ENCODE measurements at regions not wholly inside any gene's neighbourhood (a gene's known extent, or its start where the extent isn't known, plus 50 kb on each side); places are given as distances from the start of the nearest gene placed in this dataset.
"Not testable (repeated sequence)": the region's sequence is repeated elsewhere in the genome, so short reads cannot be mapped to it uniquely, and the experiment has no call there.

DNA sequence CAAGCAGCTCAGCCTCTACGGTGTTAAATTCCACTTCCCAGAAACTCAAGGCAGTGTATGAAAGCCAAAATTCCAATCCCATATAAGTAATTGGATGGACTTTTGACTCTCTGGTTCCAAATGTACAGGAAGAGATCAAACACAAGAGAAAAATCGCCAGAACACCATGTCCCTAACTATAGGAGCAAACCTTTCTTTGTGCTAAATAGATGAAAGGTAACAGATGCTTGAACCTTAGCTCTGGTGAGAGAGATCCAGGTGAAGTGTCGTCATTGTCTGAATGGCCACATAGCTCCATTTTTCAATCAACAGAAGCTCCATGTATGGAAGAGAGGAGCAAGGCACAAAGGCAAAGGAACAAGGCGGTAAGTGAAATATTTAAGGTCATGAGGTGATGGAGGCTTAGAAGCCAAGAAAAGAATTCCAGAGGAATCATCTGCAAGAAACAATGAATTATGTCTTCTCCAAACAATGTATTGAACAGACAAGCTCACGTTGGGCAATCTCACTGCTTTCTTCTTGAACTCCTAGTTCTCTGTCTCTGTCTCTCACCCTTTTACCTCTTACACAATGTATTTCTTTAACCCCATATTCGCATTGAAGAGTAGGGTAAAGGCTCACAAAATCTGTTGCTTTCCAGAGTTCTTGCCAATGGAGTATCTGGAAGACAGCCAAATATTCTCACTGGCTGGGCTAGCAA is 585.1 kb downstream of the GATA3 start:
- DNase-seq, result no peak

DNA sequence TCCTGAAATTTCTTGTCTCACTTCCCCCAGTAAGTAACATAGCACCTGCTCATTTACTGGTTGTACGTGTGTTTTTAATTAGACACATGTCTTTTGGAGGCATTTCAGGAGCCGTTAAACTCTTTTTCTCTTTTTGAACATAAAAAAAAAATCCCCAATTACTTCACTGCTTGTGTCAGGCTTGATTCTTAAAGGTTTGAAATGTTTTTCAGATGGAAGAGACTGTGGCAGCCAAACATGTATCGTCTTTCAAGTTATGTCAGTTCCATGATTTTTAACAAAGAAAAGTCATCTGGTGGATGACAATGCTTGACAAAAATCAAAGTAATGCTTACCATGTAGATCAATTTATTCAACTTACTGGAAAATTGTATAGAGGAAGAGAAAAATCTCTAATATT is 585.8 kb downstream of the GATA3 start:
- no peak for DNase-seq

DNA sequence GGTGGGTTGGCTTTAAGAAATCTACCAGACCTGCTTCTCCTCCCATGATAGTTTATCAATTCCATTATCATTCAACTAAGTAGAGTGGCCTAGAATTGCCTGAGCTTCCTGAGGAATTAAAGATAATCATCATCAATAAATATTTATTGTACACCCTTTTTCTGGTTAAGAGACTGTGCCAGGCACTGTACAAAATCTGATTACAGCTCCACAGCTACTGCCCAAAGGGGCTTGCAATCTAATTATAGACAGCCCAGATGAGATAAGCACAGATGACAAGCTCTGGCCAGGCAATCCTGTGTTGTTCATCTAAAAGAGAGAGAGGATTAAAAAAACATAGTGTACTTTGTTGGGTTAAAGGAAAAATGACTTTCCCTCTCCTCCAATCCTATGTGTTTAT is 586.4 kb downstream of the GATA3 start:
- DNase-seq, result no peak

DNA sequence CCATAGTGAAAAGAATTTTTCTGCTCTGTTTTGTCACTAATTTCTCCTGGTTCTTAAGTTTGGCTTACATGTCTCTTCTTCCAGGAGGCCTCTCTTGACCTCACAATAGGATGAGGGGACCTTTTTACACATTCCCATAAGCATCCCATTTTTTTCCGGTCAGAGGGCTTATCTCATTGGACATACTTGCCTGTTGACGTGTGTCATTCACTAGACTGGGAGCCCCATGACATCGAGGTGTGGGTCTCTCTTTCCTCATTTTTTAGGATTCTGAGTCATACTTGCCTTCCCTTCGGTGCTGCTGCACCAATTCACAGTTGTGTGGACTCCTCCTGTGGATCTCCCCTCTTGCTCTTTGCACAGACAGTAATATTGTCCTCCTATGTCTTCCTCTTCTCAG is 601.8 kb downstream of the GATA3 start:
- no peak for DNase-seq

DNA sequence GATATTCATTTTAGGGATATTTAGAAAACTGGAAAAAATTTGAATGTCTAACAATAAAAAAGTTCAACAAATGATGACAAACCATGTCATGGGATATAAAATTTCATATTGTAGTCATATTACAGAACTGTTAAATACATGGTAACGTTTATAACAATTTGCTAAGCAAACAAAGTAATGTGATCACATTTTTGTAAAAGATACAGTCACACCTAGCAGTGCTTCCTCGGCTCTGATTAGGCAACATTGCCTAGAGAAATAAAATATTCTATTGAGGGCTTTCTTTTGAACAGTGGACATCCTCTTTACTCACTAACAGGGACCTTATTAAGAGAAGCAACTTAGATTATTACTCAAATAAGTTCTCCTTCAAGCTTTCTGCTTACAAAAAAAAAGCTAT is 605.5 kb downstream of the GATA3 start:
- DNase-seq, result no peak

DNA sequence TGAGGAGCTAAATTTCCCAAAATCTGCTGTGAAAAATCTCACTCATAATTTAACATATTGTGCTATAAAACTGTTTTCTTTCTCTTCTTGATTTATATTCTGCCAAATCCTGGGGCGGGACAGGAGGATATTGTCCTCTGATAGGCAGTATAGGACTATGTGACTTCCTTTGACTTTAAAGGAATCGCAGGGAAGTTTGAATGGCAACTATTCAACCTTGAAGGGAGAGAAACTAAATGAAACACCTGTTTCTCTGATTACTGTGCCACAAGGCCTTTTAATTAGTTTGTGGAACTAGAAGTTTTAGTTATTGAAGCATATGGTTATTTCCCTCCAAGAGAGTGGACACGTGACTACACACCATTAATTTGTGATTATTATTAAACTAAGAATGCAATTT is 607.4 kb downstream of the GATA3 start:
- no peak for DNase-seq

DNA sequence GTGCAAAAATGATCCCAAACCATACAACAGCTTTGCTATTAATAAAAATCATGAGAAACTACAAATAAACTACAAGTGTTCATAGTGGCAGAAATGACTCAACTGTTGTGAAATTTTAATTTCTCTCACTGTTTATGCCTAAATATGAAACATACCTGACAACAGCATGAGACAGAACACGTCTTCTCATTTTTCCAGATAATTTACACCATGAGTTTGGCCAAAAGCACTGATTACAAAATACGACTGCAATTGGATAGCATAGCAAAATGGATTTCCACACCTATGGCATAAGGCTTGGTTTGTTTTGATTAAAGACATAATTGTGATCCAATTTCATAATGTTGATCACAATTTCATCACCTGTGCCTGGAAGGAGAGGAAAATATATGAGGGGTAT is 608.6 kb downstream of the GATA3 start:
- no peak for DNase-seq

DNA sequence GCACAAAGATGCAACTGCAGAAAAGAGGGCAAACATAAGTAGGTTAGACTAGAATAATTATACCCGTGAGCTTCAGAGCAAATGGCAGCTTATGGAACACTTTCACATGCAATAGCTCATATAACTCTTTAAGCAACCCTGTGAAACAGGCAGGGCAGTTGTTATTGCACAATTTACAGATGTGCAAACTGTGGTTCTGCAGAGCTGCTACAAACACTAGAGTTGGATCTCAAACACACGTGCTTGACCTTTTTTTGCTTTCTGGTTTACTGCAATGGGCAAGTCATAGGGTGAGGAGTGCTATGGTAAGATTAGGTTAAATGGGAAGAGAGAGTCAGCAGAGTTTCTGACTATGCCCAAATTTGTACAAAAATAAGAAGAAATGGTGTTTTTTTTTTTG is 610.8 kb downstream of the GATA3 start:
- DNase-seq, result no peak

DNA sequence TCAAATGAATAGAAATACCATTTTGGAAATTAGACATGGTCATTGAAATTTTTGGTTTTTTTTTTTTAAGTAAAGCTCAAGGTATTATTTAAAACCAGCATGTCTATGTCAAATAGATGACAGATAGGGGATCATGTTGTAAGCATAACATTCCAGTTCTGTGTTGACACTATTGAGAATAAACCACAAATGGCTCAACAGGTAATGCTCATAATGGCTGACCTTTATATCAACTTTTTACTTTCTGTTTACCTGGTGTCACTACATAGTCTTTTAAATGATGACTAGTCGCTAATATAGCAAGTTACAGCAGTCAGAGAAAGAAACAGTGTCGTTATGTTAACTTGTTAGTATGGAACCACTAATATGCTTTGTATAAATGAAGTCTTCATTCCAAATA is 616.0 kb downstream of the GATA3 start:
- no peak for DNase-seq

DNA sequence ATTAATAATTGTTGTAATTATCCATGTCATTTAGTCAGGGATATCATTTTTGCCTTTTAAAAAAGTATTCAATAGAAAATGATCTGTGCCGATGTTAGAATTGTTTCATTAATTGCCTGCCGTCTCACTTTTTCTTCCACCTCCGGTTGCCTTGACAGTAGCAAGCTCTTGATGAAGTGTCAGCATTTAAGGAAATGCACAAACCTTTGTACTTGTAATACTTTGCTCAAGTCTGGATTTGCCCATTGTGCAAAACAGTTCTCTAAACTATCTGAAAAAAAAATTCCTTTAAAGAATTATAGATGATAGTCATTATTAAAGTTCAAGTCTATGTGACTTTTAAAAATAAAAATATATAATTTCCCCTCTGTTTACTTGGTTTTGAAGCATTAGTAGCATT is 619.7 kb downstream of the GATA3 start:
- DNase-seq, result no peak

DNA sequence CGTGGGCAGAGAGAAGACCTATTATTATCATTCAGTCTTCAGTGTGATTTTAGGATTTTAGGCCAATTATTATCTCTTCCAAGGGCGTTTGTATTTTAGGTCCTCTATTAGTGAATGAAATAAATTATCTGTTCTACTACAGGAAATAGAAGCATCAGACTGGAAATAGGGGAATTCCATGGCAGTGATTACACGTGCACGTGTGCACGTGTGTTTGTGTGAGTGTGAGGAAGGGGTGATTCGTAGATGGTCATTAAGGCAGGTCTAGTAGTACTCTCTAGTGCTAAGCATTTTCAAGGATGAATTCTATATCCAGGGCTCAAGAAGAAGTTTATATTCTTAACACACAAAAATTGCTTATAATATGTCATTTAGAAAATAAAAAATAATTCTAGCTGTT is 623.2 kb downstream of the GATA3 start:
- DNase-seq, result no peak

DNA sequence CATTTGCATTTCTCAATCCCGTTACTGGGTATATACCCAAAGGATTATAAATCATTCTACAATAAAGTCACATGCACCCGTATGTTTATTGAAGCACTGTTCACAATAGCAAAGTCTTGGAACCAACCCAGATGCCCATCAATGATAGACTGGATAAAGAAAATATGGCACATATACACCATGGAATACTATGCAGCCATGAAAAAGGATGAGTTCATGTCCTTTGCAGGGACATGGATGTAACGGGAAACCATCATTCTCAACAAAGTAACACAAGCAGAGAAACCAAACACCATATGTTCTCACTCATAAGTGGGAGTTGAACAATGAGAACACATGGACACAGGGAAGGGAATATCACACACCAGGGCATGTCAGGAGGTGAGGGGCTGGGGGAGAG is 630.4 kb downstream of the GATA3 start:
- not testable (repeated sequence) for DNase-seq

DNA sequence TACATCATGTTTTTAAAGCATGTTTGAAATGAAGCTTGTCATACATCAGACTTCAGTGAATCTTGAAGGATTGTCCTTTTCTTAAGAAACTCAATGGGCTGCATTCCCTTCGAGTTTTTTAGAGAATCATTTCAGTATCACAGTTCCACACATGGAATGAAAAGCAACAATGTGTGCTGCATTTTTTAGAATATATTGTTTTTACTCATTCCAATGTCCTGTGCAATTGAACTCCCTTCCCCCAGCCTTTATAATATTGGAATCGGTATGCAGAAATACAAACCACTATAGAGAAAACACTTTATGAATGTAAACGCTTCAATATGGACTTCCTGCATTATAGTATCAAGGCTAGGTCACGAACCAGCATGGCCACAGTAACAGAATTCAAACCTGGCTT is 634.4 kb downstream of the GATA3 start:
- no peak for DNase-seq

DNA sequence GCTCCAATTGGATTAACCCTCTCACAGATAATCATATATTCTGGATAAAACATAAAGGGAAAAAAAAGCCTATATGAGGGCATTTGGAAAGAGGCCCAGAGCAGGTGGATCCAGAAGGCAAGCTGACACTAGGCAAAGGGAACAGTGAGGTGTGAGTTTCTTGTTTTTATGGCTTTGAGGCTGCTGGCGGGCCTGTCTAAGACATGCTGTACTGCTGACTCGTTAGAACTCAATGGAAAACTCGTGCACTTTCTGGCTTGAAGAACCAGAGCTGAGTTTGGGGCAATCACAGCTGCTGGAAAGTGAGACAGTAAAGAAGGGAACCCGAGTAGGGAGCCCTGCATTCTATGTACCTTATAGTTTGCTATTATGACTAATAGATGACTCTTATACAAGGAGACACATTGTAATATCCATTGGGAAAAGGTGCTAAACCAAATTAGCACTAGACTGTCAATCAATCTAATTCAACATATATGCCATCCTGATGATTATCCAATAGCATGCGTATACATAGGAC is 637.1 kb downstream of the GATA3 start:
- no peak for DNase-seq

DNA sequence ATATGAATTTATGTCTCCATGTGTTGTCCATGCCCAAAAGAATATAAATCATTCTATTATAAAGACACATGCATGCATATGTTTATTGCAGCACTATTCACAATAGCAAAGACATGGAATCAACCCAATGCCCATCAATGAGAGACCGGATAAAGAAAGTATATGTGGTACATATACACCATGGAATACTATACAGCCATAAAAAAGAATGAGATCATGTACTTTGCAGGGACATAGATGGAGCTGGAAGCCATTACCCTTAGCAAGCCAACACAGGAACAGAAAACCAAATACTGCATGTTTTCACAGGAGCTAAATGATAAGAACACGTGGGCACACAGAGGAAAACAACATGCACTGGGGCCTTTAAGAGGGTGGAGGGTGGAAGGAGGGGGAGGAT is 639.1 kb downstream of the GATA3 start:
- not testable (repeated sequence) for DNase-seq

DNA sequence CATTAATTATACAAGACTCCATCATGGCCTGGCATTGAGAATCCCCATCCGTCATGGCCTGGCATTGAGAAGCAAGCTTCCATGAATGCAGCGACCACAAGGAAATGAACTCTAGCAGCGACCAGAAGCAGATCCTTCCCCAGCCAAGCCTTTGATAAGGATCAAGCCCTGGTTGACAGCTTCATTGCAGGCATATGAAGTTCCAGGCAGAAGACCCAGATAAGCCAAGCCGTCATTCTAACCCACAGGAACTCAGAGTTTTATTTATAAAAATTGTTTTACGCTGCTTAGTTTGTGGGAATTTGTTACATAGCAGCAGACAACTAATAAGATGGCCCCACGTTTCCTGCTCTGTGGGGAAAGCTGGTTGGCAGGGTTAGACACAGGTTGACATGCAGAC is 642.3 kb downstream of the GATA3 start:
- no peak for DNase-seq

DNA sequence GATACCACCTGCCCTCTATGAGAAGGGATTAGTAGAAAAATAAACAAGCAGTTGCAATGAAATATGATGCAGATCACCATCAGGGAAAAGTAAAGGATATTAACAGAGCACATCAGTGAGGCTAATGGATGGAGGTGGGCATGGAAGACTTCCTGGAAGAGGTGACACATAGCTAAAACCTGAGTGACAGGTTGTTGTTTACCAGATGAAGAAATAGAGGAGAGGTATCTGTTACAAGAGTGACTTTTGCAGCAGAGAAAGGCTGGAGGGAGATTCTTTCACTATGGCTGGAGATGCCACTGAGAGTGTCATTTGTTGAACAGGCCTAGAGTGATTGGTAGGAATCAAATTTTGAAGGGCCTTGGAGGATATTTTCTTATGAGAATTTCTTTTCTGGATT is 646.2 kb downstream of the GATA3 start:
- DNase-seq, result no peak

DNA sequence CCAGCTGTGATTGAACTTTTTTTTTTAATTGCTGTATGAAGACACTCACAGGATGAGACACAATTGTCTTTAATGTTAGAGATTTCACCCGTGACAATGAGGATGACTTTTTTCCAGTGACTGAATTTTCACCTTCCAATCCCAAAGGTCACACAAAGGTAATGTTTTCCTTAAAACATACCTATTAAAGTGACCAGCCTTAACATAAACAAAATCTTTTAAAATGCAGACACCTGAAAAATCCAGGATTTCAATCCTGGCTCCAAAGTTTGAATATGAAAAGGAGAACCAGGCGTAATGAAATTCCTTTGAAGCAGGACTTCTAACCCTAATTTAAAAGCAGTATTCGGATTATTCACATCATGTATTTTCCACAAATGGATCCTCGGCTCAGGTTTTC is 647.7 kb downstream of the GATA3 start:
- no peak for DNase-seq

DNA sequence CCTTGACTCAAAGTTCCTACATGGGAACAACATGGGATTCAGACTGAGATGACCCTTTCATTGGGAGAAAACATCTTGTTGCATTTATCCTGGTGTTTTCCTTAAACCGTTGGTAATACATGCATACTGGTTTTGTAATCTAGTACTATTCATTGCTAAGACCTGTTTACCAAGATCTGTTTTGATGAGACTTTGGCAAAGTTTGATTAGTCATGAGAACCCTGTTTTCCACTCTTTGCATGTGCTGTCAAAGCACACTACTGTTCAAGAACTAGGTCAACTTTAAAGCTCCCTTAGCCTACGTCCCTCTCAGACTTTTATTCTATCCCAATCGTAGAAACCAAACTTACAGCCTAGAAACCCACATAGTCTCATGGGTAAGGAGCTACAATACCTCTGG is 650.9 kb downstream of the GATA3 start:
- no peak for DNase-seq

DNA sequence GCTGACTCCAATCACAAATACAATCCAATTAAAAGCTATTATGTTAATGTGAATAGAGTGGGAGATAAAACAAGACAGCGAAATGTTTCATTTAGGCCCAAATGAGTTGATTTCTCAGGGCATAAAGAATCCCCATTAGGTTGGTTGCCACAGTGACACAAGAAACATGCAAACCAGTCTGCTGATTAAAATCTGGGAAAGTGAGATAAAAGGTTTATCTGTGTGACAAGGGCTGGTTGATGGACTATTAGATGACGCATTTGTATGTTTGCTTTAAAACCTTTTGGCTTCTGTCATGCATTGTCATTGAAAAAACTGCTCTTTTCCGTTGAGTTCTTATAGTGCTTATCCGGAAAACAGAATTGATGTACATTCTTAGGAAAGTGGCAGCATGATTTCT is 658.2 kb downstream of the GATA3 start:
- no peak for DNase-seq

DNA sequence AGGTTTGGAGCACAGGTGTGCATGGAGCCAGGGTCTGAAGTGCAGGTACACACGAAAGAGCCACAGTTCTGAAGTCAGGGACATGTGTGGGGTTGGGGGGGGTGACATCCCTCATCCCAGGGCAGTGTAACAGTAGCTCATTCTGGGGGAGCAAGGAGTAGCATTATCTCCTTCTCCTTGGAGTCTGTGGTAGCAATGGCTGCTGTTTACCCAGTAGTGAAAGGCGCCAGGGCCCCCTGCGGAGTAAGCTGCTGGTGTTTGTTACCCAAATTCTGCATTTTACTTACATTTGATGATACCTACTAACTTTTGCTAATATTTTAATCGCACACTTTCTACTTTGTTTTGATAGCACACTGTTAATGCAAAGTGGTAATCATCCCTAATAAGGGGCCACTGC is 665.5 kb downstream of the GATA3 start:
- no peak for DNase-seq

DNA sequence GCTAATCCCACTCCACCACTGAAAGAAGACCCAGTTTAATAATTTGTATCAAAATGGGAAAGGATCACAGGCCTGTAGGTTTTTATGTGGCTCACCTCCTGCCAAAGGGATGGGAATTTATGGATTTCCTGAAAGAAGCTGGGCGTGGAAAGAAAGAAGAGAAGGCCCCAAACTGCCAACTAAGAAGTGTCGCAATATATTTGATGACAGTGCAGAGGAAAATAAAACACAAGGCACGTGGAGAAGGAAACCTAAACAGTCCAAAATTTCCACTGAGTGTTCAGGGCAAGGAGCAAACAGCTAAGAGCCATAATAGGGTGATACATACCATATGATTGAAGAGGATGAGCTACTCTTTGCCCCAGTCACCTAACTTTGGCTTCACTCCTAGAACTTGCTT is 667.2 kb downstream of the GATA3 start:
- DNase-seq, result no peak

DNA sequence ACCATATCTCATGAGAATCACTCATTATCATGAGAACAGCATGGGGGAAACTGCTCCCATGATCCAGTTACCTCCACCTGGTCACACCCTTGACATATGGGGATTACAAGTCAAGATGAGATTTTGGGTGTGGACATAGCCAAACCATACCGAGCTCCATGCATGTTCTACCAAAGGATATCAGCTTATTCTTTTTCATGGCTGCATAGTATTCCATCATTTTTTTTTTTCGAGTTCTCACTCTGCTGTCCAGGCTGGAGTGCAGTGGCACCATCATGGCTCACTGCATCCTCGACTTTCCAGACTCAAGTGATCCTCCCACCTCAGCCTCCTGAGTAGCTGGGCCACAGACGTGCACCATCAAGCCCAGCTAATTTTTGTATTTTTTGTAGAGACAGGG is 668.3 kb downstream of the GATA3 start:
- DNase-seq, result no peak

DNA sequence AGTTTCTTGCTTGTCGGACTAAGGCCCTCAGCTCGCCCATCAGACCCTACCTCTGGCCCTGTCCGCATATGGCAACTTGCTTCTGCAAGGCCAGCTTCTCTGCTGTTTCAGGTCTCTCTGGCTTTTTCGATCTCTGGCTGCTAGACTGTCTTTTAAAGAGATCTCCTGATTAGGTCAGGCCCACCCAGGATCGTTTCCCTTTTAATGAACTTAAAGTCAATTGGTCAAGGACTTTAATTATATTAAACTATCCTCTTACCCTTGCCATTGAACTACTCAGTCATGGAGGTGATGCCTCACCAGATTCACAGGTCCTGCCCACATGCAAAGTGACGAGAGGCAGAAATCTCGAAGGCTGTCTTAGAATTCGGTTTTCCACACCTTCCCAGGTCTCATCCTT is 670.9 kb downstream of the GATA3 start:
- no peak for DNase-seq

DNA sequence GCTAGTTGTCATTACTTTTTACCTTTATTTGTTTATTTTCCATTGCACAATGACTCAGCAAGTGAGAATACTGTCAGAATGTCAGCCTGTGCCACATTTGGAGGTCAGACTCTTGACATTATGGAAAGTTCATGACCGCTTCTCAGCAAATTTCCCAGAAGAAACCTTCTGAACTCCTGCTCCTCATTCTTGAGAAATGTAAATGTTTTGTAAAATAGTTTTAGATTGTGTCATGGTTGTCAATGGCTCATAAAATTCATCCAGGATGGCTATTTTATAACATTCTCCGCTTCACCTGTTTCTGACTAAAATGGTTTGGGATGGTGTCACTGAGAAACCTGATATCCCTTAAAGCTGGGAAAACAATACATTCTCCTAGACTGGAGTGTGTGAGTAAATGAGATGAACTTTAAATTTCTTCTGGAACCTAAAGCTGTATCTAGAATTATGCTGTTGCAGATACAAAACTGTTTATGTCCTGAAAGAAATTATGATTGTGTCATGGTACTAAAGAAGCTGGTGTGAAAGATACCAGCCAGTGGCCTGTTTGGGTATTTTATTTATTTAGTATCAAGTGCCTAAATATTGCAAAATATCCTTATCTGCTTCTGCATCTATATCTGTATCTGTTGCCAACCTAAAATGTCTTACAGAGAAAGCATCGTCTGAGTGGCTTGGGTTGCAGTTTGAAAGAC is 671.7 kb downstream of the GATA3 start:
- no peak for DNase-seq
